ENCODE measurements at regions not wholly inside any gene's neighbourhood (a gene's known extent, or its start where the extent isn't known, plus 50 kb on each side); places are given as distances from the start of the nearest gene placed in this dataset.

- no peak for DNase-seq
Observed at GRCh38 chr2:117396161-117396560, 418.3 kb upstream of the DDX18 start.

GRCh38 chr2:117401582-117401981 lies 412.9 kb upstream of the DDX18 start:
- no peak for DNase-seq

GRCh38 chr2:117406443-117406842 lies 408.0 kb upstream of the DDX18 start:
- DNase-seq: no peak

- DNase-seq: no peak
Observed at GRCh38 chr2:117407746-117408145, 406.7 kb upstream of the DDX18 start.

DNA sequence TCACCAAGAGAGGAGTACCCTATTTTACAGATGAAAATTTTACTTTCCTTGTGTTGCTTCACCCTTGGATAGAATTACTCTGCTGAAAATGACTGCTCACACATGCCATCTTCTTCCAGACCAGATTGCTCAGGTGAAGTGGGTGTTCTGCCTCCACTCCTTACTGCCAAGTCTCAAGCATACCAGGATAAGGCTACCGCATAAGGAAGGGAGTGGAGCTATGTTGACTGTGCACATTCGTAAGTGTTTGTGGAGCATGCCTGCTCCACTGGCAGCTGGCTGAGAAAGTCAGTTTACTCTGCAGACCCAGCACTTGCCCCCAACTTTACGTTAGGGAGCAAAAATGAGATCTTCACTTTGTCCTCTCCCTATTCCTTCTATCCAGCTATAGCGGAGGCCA lies 405.0 kb upstream of the DDX18 start:
- no peak for DNase-seq

- DNase-seq: no peak
Observed at GRCh38 chr2:117411983-117412382, 402.5 kb upstream of the DDX18 start.

- DNase-seq: no peak
Observed at GRCh38 chr2:117432746-117433145, 381.7 kb upstream of the DDX18 start.

DNA sequence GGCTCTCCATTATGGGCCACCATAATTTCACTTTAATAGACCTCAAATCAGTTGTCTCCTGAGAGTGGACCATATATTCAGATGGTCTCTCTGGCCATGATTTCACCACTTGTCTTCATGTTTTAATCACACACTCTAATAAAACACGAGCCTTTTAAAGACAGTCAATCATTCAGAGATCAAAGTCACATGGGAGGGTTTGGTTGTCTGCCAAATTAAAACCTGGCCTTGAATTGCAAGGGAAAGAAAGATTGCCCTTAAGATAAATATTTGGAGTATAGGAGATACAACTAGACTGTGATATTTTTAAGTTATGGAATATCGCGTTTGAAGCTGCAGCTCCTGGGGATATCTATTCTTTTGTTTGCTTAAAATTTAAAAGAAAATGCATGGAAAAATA lies 377.8 kb upstream of the DDX18 start:
- no peak for DNase-seq

GRCh38 chr2:117470311-117471095 lies 344.0 kb upstream of the DDX18 start:
- DNase-seq: peak; percentile 65 to 72

- DNase-seq: no peak
Observed at GRCh38 chr2:117481608-117482007, 332.9 kb upstream of the DDX18 start.

DNA sequence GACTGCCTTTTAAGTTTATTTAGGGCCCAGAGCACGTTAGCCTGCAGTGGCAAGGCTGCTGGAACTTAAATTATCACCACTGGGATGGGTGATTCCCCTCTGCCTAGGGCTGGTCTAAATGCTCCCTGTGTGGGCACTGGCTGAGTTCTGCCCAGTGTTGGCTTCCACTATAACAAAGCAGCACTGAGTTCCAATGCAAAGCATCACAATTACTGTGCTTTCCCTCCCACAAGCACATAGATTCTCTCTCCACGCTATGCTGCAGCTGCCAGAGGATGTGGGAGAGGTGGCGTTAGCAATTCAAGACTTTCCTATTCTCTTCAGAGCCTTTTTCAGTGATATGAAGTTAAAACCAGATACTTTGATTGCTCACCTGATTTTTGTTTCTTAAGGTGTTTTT lies 328.9 kb upstream of the DDX18 start:
- no peak for DNase-seq

DNA sequence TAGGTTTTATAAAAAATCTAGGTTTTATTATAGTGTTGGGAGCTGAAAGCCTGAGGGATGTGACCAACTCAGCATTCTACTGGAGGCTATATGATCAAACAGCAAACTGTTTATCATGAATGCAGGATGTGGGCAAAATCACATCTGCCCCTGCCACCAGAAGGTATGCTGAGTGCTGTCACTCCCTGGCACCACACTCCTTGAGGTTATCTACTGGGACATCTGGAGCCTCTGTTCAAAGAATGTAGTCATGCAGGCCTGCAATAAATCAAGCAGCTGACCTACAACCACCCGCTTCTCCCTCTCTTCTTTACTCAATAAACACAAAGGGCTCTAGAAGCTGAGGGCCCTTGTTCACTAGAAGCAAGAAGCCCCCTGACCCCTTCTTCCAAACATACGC lies 328.4 kb upstream of the DDX18 start:
- no peak for DNase-seq

GRCh38 chr2:117492209-117492851 lies 322.2 kb upstream of the DDX18 start:
- DNase-seq: no peak

DNA sequence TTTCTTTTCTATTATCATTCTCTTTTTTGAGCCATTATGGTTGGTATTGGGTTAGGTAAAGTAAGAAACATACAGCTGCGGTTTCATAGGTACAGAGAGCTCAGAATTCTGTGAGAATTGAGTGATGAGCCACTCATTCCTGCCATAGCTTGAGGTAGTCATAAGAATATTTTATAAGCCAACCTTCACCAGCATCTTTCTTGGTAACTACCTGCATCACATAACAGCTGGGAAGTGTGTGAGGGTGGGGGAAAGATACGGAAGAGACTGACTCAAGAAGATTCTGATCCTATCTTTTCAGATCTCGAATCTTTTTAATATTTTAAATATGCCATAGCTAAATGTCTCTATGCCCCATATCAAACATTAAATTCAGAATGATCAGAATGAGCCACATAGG lies 313.8 kb upstream of the DDX18 start:
- no peak for DNase-seq

DNA sequence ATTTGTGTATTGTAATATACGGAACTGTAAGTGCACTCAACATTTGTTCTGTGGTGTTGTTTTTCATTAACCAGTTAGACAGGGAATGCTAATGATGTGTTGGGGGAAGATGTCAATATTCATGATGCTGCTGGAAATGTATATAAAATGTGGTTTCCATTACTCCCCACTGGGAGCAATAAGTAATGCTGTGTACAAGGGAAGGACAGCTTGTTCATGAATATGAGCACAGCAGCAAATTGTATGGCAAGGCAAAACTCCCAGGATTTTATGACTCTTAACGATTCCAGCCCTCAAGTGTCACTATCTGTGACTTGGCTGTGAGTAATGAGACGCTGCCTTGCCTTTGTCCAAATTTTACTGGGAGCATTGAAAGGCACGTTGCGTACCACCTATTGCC lies 312.4 kb upstream of the DDX18 start:
- no peak for DNase-seq

DNA sequence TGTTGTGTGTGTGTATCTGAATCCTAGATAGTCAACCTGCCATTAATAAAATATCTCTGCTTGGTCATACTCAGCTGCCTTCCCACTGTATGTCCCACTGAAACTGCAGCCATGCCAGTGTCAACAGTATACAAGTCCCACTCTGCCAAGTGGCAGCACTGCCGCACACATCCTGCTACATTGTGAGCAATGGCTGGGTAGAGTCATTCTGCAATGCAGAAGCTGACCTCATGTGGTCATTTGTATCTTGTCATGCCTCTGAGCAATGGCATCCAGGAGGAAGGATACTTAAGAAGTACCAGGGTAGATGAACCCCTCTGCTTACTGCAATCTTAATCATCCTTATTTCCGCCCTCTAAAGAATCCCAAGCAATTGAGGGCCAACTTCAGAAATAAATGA lies 302.2 kb upstream of the DDX18 start:
- no peak for DNase-seq

DNA sequence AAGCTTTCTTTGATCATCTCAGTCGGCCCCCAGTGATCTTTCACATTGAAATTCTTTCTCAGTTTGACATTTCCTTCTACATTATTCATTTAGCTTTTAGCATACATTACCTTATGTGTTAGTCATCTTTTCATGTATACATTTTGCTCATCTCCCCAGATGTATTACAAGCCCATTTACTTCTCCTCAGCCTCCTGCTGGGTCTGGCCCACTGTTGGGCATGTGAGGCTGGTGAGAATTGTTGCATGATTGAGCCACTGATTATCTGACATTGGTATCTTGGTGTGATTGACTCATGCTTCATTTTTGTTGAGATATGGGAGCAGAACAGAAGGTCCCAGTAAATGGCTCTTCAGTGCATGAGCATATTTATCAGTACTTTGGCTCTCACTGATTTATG lies 300.1 kb upstream of the DDX18 start:
- no peak for DNase-seq

- DNase-seq: no peak
Observed at GRCh38 chr2:117519238-117519637, 295.3 kb upstream of the DDX18 start.

GRCh38 chr2:117519721-117520120 lies 294.8 kb upstream of the DDX18 start:
- DNase-seq: no peak

DNA sequence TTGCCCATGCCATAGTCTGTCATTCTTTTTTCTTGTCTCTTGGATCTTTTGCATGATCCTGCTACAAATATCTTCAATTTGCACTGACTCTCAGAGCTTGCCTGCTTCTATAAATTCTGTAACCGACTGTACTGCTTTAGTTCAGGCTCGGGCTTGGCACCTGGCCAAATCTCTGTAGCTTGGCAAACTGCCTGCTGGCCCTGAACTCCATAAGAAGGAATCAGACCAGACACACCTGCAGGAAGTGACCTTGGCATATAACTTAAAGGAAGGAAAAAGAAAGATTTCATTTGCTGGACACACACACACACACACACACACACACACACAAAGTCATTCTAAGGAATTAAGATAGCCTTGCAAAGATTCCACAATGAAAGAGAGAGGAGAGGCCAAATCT lies 291.2 kb upstream of the DDX18 start:
- DNase-seq: peak in 1 of 2 experiments; percentile 4

- no peak for DNase-seq
Observed at GRCh38 chr2:117523711-117524238, 290.7 kb upstream of the DDX18 start.

DNA sequence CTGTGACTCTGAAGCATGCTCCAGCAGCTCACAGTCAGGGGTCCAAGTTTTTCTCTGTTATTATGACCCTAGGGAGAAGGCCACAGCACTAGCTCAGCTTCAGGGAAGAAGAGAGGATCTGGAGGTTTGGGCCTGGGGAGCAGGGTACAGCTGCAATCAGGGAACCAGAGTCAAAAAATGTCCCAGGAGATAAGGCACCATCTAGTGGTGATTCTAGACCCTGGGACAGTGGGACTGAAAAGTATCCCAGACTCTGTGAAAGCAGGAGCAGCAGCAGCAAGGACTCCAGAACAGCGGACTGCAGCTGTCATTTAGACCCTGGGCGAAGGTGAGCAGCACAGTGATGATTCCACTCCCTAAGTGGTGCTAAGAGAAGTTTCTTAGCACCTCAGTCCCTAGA lies 278.4 kb upstream of the DDX18 start:
- DNase-seq: peak; percentile 10 to 17

DNA sequence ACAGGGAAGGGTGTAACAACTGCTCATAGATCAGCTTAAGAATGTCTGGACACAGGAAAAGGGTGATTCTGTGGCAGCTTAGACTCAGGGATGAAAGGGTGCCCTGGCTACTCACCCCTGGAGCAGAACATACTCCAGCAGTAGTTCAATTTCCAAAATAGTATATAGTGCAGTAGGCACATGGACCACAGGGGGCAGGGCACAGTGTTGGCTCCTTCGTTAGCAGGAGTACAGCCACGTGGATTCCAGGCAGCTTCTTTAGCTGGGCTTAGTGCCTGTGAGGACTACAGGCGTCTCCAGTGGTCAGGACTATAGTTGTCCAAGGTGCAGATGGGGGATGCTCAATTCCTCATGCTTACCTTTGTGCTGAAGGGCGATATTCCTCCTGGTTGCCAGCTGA lies 277.5 kb upstream of the DDX18 start:
- DNase-seq: no peak

- no peak for DNase-seq
Observed at GRCh38 chr2:117551858-117552257, 262.6 kb upstream of the DDX18 start.

- no peak for DNase-seq
Observed at GRCh38 chr2:117553448-117553847, 261.0 kb upstream of the DDX18 start.

Data from Kasumi-1 (cell line).